T-helper 17 cell (primary cell): ENCODE measurements at regions not wholly inside any gene's neighbourhood (a gene's known extent, or its start where the extent isn't known, plus 50 kb on each side); places are given as distances from the start of the nearest gene placed in this dataset.

Source experiments
- ATAC-seq: fragments of 150-1000 bp; cut with Tn5 transposase; 2 replicates; pipeline ENCODE4 v1.10.0; 2021; ENCODE audit warnings: mild to moderate bottlenecking, moderate library complexity
- DNase-seq, 3 donors: peaks; one replicate each; pipeline versions ENCODE4 v3.0.0 to v3.0.0-alpha.2; 2020 to 2021
- H3K9me3 ChIP-seq: one replicate; pipeline ENCODE4 v1.7.0; 2013; ENCODE audit warnings: low read length, mild to moderate bottlenecking; ENCODE audit not compliant: control insufficient read depth, poor library complexity, severe bottlenecking
- H3K27ac Mint-ChIP-seq: one replicate; pipeline ENCODE4 v1.8.0; 2022; ENCODE audit warnings: mild to moderate bottlenecking, moderate library complexity, mixed read lengths
- H3K27me3 Mint-ChIP-seq: one replicate; pipeline ENCODE4 v1.8.0; 2022; ENCODE audit warnings: mixed read lengths
- H3K36me3 Mint-ChIP-seq: one replicate; pipeline ENCODE4 v1.8.0; 2022; ENCODE audit warnings: low read depth, mixed read lengths
- H3K4me1 Mint-ChIP-seq: one replicate; pipeline ENCODE4 v1.8.0; 2022; ENCODE audit warnings: mild to moderate bottlenecking, mixed read lengths
- H3K4me3 Mint-ChIP-seq: one replicate; pipeline ENCODE4 v1.8.0; 2022; ENCODE audit warnings: mild to moderate bottlenecking, moderate library complexity, mixed read lengths

DNA sequence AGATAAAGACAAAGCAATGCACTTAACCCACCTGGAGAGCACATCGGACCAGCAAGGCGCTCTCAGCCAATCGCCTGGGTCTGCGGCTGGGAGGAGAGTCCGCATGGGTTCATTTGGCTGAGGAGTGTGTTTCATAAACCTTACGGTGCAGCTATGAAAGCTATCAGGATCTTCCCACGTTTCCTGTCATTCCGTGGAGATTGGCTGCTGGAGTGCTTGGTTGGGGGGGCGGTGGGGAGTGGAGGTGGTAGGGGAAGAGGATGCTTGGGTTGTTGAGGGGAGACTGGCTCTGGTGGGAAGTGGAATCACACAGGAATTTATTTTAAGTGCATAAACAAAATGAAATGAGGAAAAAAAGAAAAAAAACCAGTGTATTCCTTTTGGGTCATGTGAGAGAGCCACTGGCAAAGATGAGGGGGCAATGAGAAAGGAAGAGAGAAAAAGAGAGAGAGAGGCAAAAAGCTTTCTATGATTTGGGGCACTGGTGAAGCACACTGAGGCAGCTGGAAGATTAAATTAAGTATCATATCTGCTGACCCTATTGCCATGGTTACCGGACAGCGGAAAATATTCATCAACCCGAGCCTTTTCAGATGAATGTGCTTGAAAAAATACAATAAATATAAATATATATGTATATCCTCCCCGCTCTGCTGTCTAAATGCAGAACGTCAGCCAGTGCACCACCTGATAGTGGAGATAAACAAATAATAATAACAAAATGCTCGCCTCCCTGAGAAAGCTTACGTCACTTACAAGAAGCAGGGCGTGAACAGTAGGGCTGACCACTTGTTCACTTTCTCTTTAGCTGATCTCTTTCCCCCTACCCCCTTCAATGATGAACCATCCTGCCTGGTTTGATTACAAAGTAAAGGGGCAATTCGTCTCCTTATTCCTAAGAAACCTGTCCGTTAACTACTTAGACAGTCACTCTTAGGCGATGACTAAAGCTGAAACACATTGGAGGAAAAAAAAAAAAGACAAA, 457.0 kb upstream of the ZFHX3 start:
- Mint-ChIP-seq H3K27me3 (no peaks in the 10 kb centered on the region), H3K36me3 (peaks cover 2% of the 10 kb centered on the region), H3K4me3 (no peak overlapping the region), H3K4me1 (no peaks in the 10 kb centered on the region), H3K27ac (no peak overlapping the region)
- ATAC-seq (no peak), DNase-seq (no peak)
- H3K9me3 ChIP-seq: no peaks in the 10 kb centered on the region

DNA sequence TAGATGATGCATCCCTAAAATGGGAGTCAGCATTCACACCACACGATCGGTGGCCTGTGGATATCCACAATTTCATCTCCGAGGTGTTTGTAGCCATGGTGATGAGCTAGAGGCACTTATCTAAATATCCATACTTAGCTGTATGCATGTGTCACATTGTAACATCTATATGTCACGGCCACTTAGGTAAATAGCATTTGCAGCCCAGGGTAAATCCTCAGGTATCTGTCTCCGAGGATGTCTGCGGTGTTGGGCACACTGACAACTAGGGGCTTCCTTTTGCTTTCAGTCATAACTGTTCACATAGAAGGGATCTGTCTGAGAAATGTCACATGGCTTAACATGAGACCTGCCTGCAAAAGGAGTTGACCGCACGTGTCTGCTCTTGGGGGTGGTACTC, 455.2 kb upstream of the ZFHX3 start:
- no peaks in the 10 kb centered on the region for H3K4me1 Mint-ChIP-seq
- H3K9me3 ChIP-seq: no peaks in the 10 kb centered on the region
- no peak overlapping the region for H3K27ac Mint-ChIP-seq
- no peaks in the 10 kb centered on the region for H3K27me3 Mint-ChIP-seq
- H3K4me3 Mint-ChIP-seq: no peak overlapping the region
- DNase-seq (no peak), ATAC-seq (no peak)
- peaks cover 2% of the 10 kb centered on the region for H3K36me3 Mint-ChIP-seq

DNA sequence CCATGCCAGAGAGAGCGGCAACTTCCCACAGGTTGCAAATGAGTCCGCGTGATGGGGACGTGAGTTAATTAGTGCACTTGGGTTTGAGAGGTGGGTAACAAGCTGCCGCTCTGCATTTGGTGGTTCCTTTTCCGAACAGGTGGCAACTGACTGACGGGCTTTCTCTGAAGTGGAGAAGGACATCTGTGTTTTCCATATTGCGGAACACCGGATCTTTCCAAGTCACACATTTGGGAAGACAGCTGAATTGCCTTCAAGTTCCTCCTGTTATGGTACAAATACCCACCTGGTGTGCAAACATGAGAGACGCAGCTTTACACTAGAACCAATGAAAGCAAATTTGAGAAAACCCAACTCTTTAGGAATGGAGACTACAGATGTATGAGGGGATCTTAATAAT, 451.3 kb upstream of the ZFHX3 start:
- no peak for DNase-seq
- peaks cover 2% of the 10 kb centered on the region for H3K9me3 ChIP-seq
- H3K4me1 Mint-ChIP-seq: no peaks in the 10 kb centered on the region
- H3K4me3 Mint-ChIP-seq: no peak overlapping the region
- peaks cover under 1% of the 10 kb centered on the region for H3K36me3 Mint-ChIP-seq
- no peak overlapping the region for H3K27ac Mint-ChIP-seq
- no peaks in the 10 kb centered on the region for H3K27me3 Mint-ChIP-seq
- no peak for ATAC-seq

DNA sequence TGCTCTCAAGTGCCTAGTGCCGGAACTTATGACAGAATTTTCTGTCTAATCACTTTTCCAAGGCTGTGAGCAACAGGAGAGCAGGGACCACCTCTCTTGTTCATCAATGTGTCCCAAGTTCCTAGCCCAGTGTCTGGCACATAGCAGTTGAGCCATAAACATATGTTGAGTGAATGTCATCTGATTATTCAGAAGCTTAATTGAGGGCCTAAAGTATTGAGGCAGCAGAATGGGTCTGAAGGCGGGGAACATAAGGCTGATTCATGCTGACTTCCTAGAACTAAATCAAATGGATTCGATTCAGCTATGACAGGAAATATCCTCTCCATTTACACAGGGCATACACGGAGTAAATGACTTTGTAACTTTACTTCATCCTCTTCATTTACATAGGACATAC, 438.0 kb upstream of the ZFHX3 start:
- Mint-ChIP-seq H3K36me3 (no peaks in the 10 kb centered on the region), H3K4me3 (no peak overlapping the region), H3K4me1 (no peaks in the 10 kb centered on the region), H3K27me3 (peaks cover 16% of the 10 kb centered on the region), H3K27ac (no peak overlapping the region)
- DNase-seq: no peak
- H3K9me3 ChIP-seq: no peaks in the 10 kb centered on the region
- ATAC-seq: no peak

DNA sequence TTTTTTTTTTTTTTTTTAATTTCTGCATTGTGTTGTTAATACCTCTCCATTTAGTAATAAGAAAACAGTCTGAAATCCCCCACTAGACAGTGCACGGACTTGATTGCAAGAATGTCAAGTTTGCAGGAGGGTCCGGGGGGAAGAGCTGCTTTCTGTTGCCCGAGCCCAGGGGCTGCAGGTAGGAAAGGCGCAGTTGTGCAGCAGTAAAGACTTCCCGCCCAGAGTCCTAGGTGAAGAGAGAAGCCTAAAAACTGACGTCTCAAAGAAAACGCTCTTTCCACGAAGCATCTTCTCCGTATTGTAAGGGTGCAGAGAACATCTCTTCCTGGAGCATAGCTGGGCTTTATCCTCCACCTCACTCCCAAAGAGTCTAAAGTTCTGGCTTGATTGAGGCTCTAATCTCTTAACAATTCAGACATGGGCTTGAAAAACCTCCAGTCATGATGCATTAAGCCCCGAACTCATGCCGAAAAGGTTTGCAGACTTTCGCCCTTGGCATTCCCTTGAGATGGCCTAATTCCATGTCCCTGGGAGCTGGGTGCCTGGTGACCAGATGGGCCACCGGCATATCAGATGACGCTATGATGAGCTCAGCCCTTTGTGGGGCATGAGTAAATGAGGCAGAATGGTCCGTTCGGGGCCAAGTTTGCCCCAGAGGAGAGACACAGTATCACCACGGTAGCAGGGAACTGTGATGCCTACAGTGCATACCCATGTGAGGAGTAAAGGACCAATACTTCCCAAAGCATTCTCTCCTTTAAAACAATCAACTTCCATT, 436.2 kb upstream of the ZFHX3 start:
- ATAC-seq: no peak

DNA sequence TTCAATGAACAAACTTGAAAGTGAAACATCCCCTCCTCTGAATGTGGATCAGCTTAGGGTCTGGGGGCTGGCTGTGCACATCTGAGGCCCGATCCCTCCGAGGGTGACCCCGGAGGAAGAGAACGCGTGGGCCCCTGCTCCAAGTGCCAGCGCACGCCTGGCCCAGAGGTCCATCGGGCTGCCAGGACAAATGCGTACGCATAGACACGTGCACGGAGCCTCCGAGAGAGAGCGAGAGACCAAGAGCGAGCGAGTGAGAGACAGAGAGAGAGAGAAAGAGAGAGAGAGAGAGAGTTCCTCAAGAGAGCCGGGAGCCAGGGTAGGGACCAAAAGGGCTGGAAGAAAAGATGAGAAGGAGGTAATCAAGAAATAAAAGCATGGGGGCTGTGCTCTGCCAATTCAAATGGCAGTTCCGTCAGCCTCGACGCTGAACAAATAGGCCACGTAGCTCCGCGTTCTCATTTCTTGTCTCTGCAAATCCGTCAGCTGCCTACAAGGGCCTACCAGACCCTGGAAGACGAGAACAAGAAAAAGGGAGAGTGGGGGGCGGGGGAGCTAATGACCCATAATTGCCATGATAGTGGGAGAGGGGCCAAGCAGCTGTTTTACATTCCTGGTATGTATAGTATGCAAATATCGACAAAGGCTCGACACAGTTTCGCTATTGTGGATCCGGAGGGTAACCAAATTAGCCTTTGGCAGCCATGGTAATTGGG, 435.3 kb upstream of the ZFHX3 start:
- H3K4me3 Mint-ChIP-seq: peak overlapping the region; percentile 16
- no peaks in the 10 kb centered on the region for H3K9me3 ChIP-seq
- peaks cover 16% of the 10 kb centered on the region for H3K27me3 Mint-ChIP-seq
- H3K36me3 Mint-ChIP-seq: no peaks in the 10 kb centered on the region
- ATAC-seq: no peak
- no peak overlapping the region for H3K27ac Mint-ChIP-seq
- no peak for DNase-seq
- no peaks in the 10 kb centered on the region for H3K4me1 Mint-ChIP-seq

More for the DNA sequence above, 436.2 kb upstream of the ZFHX3 start:
- H3K9me3 ChIP-seq: no peaks in the 10 kb centered on the region
- H3K4me3 Mint-ChIP-seq: no peak overlapping the region
- H3K36me3 Mint-ChIP-seq: no peaks in the 10 kb centered on the region
- H3K4me1 Mint-ChIP-seq: no peaks in the 10 kb centered on the region
- no peak for DNase-seq
- H3K27me3 Mint-ChIP-seq: peaks cover 16% of the 10 kb centered on the region
- no peak overlapping the region for H3K27ac Mint-ChIP-seq

DNA sequence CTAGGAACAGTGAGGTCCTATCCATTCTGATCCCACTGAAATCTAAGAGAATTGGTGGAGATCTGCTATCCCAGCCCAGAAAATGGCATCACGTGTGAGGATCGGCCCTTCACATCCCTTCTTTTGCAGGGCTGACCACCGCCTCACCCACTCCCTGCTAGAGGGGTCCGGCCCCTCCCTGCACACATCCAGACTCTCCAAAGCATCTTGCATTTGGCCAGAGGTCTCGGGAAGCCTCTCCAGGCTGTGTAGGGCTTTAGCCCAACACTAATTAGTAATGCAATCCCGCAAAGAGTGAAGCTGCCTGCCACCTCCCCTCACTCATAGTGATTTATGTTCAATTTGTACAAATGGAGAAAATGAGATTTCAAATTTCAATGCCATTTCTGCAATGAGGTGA, 434.4 kb upstream of the ZFHX3 start:
- no peaks in the 10 kb centered on the region for H3K36me3 Mint-ChIP-seq
- H3K27me3 Mint-ChIP-seq: peaks cover 16% of the 10 kb centered on the region
- DNase-seq: no peak
- no peak overlapping the region for H3K4me3 Mint-ChIP-seq
- no peak overlapping the region for H3K27ac Mint-ChIP-seq
- no peaks in the 10 kb centered on the region for H3K4me1 Mint-ChIP-seq
- H3K9me3 ChIP-seq: no peaks in the 10 kb centered on the region
- ATAC-seq: no peak

DNA sequence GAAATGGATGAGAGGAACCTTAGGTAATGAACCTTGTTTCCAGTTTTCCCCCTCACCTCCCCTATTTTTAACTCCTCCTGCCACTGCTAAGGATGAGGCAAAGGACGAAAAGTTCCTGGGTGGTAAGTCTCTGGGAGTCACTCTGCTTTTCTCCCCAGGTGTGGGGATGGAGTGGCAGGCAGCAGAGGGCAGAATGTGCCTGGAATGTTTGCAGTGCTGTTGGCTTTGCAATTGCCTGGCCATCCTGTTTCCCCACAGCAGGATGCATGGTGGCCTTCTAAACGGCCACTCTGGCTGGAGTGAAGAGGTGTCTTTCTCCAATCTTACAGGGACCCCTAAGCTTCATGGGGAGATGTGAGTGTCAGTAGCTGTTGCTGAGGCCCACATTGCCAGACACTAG, 432.5 kb upstream of the ZFHX3 start:
- Mint-ChIP-seq H3K4me1 (no peaks in the 10 kb centered on the region), H3K36me3 (no peaks in the 10 kb centered on the region), H3K4me3 (no peak overlapping the region), H3K27ac (no peak overlapping the region), H3K27me3 (peaks cover 16% of the 10 kb centered on the region)
- ATAC-seq (no peak), DNase-seq (no peak)
- H3K9me3 ChIP-seq: no peaks in the 10 kb centered on the region

DNA sequence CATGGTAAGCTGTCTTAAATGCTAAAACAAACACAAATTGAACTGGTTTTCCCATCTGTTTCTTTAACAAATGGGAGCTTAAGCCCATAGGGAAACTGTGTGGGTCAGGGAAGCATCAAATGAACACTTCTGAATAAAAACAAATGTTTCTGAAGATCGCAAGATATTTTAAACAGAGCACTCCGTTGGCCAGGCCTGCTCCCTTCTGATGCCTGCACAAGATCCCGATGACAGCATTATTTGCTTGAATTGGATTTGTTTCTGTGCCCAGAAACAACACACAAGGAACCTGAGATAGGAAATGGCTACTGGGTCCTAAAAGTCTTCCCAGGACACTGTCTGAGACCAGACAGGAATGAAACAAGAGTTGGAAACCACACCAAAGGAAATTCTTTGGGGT, 425.8 kb upstream of the ZFHX3 start:
- H3K4me3 Mint-ChIP-seq: no peak overlapping the region

DNA sequence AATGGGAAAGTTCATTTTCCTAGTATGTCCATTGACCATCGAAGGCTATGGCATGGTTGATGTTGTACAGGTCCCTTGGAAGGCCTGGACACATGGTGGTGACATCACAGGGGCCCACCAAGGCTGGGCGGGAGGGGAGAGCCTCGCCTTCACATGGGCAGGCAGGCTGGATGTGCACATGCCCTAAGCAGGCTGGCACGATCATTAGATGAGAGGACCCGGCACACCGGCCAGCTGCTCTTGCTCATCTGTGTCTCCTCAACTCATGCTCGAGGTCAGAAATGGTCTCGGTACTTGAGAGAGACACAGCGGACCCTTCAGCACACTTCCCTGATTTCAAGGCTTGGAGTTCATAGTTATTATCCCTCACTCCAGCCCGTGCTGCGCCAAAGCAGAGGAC, 416.9 kb upstream of the ZFHX3 start:
- Mint-ChIP-seq H3K27me3 (no peaks in the 10 kb centered on the region), H3K27ac (no peak overlapping the region), H3K4me3 (no peak overlapping the region), H3K4me1 (no peaks in the 10 kb centered on the region), H3K36me3 (no peaks in the 10 kb centered on the region)
- DNase-seq: no peak
- no peaks in the 10 kb centered on the region for H3K9me3 ChIP-seq
- ATAC-seq: no peak

More for the DNA sequence above, 425.8 kb upstream of the ZFHX3 start:
- no peaks in the 10 kb centered on the region for H3K4me1 Mint-ChIP-seq
- H3K27ac Mint-ChIP-seq: no peak overlapping the region
- H3K36me3 Mint-ChIP-seq: no peaks in the 10 kb centered on the region
- no peak for ATAC-seq
- DNase-seq: no peak
- no peaks in the 10 kb centered on the region for H3K27me3 Mint-ChIP-seq
- H3K9me3 ChIP-seq: no peaks in the 10 kb centered on the region

DNA sequence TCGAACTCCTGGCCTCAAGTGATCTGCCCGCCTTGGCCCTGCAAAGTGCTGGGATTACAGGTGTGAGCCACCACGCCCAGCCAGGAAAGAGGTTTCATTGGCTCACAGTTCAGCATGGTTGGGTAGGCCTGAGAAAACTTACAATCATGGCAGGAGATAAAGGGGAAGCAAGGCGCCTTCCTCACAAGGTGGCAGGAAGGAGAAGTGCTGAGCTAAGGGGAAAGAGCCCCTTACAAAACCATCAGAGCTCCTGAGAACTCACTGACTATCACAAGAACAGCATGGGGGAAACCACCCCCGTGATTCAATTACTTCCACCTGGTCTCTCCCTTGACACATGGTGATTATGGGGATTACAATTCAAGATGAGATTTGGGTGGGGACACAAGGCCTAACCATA, 411.7 kb upstream of the ZFHX3 start:
- Mint-ChIP-seq H3K27ac (no peak overlapping the region), H3K4me3 (no peak overlapping the region), H3K27me3 (no peaks in the 10 kb centered on the region), H3K36me3 (no peaks in the 10 kb centered on the region), H3K4me1 (no peaks in the 10 kb centered on the region)
- DNase-seq: no peak
- H3K9me3 ChIP-seq: no peaks in the 10 kb centered on the region
- no peak for ATAC-seq

DNA sequence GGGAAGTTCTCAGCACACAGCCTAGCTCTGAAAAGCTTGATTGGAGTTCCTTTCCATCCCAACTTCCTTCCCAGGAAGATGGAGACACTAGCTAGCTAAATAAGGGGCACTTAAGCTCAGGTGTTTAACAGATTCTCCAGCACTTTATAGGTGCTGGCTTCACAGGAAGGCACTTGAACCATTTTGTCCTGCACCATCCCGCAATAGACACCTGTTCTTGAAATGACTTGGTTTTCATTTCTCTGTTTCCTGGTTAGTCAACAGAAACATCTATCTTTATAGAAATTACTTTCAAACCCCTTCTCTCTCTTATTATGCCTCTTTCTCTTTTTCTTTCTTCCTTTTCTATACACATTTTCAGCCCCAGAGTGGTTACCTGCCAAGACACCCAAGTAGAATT, 409.9 kb upstream of the ZFHX3 start:
- Mint-ChIP-seq H3K27me3 (no peaks in the 10 kb centered on the region), H3K4me3 (no peak overlapping the region), H3K4me1 (no peaks in the 10 kb centered on the region), H3K36me3 (no peaks in the 10 kb centered on the region), H3K27ac (no peak overlapping the region)
- DNase-seq (no peak), ATAC-seq (no peak)
- H3K9me3 ChIP-seq: no peaks in the 10 kb centered on the region

DNA sequence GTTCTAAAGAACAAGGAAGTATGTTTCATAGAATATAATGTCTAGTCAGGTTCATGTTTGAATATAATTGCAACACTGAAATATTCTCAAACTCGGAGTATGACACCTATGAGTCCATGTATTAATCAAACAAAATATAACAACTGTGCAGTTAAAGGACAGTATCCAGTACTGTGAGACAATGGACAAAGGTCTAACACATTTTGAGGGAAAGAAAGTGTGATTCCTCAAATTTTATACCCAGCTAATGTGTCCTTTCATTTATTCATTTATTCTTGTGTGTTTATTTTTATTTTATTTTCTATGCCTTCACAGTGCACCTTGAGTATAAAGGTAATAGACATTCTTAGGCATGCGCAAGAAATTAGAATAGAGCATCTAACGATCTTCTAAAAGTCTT, 401.0 kb upstream of the ZFHX3 start:
- no peak overlapping the region for H3K4me3 Mint-ChIP-seq
- no peak overlapping the region for H3K27ac Mint-ChIP-seq
- no peaks in the 10 kb centered on the region for H3K4me1 Mint-ChIP-seq
- H3K36me3 Mint-ChIP-seq: no peaks in the 10 kb centered on the region
- DNase-seq (no peak), ATAC-seq (no peak)
- H3K9me3 ChIP-seq: no peaks in the 10 kb centered on the region
- no peaks in the 10 kb centered on the region for H3K27me3 Mint-ChIP-seq
